ENCODE measurements at regions not wholly inside any gene's neighbourhood (a gene's known extent, or its start where the extent isn't known, plus 50 kb on each side); places are given as distances from the start of the nearest gene placed in this dataset.
A peak's percentile ranks its signal among the peaks of the same experiment; 100 is the strongest.

DNA sequence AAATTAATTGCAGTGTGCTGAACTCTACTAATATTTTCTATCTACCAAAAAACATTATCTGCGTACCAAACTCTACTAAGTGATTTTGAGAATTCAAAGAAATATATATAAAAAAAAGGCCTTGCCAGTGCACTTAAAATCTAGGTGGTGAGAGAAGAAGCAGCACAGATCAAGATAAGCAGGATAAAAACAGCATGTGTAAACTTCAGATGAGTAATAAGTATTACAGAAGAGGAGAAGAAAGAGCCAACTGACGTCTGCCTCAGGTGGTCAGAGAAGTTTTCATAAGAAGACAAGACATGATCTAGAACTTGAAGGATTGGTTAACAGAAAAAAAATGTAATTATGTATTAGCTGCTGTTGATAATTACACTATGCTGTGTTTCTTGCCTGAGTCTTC is 166.4 kb downstream of the DUSP6 start:
- DNase-seq = no peak
- Histone ChIP-seq H3K4me3 (ENCODE audit: control insufficient read depth in 1 of 7, extremely low read depth in 1 of 7, insufficient read depth in 4 of 7, low read depth in 2 of 7, low read length in 6 of 7) (no peak overlapping the region), H3K9me3 (ENCODE audit: control extremely low read depth in 1 of 5, control insufficient read depth in 4 of 5, insufficient read depth in 2 of 5, low read depth in 1 of 5, low read length in 4 of 5) (peaks cover 0 to 16% (median 2%) of the 10 kb centered on the region in 5 experiments), H3K4me1 (ENCODE audit: control extremely low read depth in 1 of 4, control insufficient read depth in 4 of 4, insufficient read depth in 4 of 4, low read length in 3 of 4) (peaks cover 0 to 16% (median 10%) of the 10 kb centered on the region in 4 experiments), H3K27ac (ENCODE audit: insufficient read depth in 1 of 2, low read depth in 1 of 2, low read length in 2 of 2, poor library complexity in 1 of 2, severe bottlenecking in 2 of 2) (no peak overlapping the region), H3K27me3 (replicated peaks in 2 of 5; ENCODE audit: control insufficient read depth in 4 of 5, insufficient read depth in 5 of 5, low read length in 4 of 5) (no peaks in the 10 kb centered on the region), H3K36me3 (ENCODE audit: control insufficient read depth in 4 of 4, insufficient read depth in 4 of 4, low read length in 3 of 4) (no peaks in the 10 kb centered on the region)
- no CpG with 5 or more reads among the region's 2 CpGs for WGBS (ENCODE audit: insufficient coverage)
- ChIA-PET POLR2A (no interaction called here), CTCF (no interaction called here)

DNA sequence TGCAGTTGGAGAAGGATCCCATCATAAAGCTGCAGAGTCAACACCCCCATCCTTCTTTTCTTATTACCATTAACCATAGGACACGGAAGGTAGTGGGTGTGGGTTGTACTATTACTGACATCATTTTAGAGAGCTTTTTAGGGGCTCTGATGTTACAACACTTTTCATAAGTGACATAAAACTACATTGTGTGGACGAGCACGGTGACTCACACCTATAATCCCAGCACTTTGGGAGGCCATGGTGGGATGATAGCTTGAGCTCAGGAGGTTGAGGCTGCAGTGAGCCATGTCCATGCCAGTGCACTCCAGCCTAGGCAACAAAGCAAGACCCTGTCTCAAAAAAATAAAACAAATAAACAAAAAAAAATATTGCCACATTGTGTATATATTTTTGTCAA is 167.1 kb downstream of the DUSP6 start:
- no peak overlapping the region for H3K27ac ChIP-seq (ENCODE audit: insufficient read depth in 1 of 2, low read depth in 1 of 2, low read length in 2 of 2, poor library complexity in 1 of 2, severe bottlenecking in 2 of 2)
- peaks cover 0 to 16% (median 2%) of the 10 kb centered on the region in 5 experiments for H3K9me3 ChIP-seq (ENCODE audit: control extremely low read depth in 1 of 5, control insufficient read depth in 4 of 5, insufficient read depth in 2 of 5, low read depth in 1 of 5, low read length in 4 of 5)
- H3K36me3 ChIP-seq (ENCODE audit: control insufficient read depth in 4 of 4, insufficient read depth in 4 of 4, low read length in 3 of 4) = no peaks in the 10 kb centered on the region
- WGBS (ENCODE audit: insufficient coverage) = 83% methylated on average over 2 of the region's 3 CpGs
- DNase-seq = no peak
- no peaks in the 10 kb centered on the region for H3K27me3 ChIP-seq (replicated peaks in 2 of 5; ENCODE audit: control insufficient read depth in 4 of 5, insufficient read depth in 5 of 5, low read length in 4 of 5)
- ChIA-PET CTCF (interaction anchor here (0.9 kb wide), 1 partner anchor 101 kb away, joined by 3 read pairs; no protein-coding TSS in a partner anchor), POLR2A (no interaction called here)
- no peak overlapping the region for H3K4me3 ChIP-seq (ENCODE audit: control insufficient read depth in 1 of 7, extremely low read depth in 1 of 7, insufficient read depth in 4 of 7, low read depth in 2 of 7, low read length in 6 of 7)
- H3K4me1 ChIP-seq (ENCODE audit: control extremely low read depth in 1 of 4, control insufficient read depth in 4 of 4, insufficient read depth in 4 of 4, low read length in 3 of 4) = peaks cover 4 to 23% (median 13%) of the 10 kb centered on the region in 4 experiments

- Histone ChIP-seq H3K4me3 (ENCODE audit: control insufficient read depth in 1 of 7, extremely low read depth in 1 of 7, insufficient read depth in 4 of 7, low read depth in 2 of 7, low read length in 6 of 7) (no peak overlapping the region), H3K27ac (ENCODE audit: insufficient read depth in 1 of 2, low read depth in 1 of 2, low read length in 2 of 2, poor library complexity in 1 of 2, severe bottlenecking in 2 of 2) (no peak overlapping the region), H3K36me3 (ENCODE audit: control insufficient read depth in 4 of 4, insufficient read depth in 4 of 4, low read length in 3 of 4) (no peaks in the 10 kb centered on the region), H3K9me3 (ENCODE audit: control extremely low read depth in 1 of 5, control insufficient read depth in 4 of 5, insufficient read depth in 2 of 5, low read depth in 1 of 5, low read length in 4 of 5) (peaks cover 0 to 8% (median 0%) of the 10 kb centered on the region in 5 experiments), H3K4me1 (ENCODE audit: control extremely low read depth in 1 of 4, control insufficient read depth in 4 of 4, insufficient read depth in 4 of 4, low read length in 3 of 4) (peaks cover 4 to 35% (median 20%) of the 10 kb centered on the region in 4 experiments), H3K27me3 (replicated peaks in 2 of 5; ENCODE audit: control insufficient read depth in 4 of 5, insufficient read depth in 5 of 5, low read length in 4 of 5) (no peaks in the 10 kb centered on the region)
- DNase-seq = no peak
- ChIA-PET POLR2A (no interaction called here), CTCF (no interaction called here)
- no CpG with 5 or more reads among the region's 2 CpGs for WGBS (ENCODE audit: insufficient coverage)
These were observed 168.3 kb downstream of the DUSP6 start for GRCh38 chr12:89183985-89184435.

- Histone ChIP-seq H3K36me3 (ENCODE audit: control insufficient read depth in 4 of 4, insufficient read depth in 4 of 4, low read length in 3 of 4) (no peaks in the 10 kb centered on the region), H3K4me1 (ENCODE audit: control extremely low read depth in 1 of 4, control insufficient read depth in 4 of 4, insufficient read depth in 4 of 4, low read length in 3 of 4) (peaks cover 4 to 46% (median 24%) of the 10 kb centered on the region in 4 experiments), H3K27me3 (replicated peaks in 2 of 5; ENCODE audit: control insufficient read depth in 4 of 5, insufficient read depth in 5 of 5, low read length in 4 of 5) (no peaks in the 10 kb centered on the region), H3K4me3 (ENCODE audit: control insufficient read depth in 1 of 7, extremely low read depth in 1 of 7, insufficient read depth in 4 of 7, low read depth in 2 of 7, low read length in 6 of 7) (no peak overlapping the region), H3K9me3 (ENCODE audit: control extremely low read depth in 1 of 5, control insufficient read depth in 4 of 5, insufficient read depth in 2 of 5, low read depth in 1 of 5, low read length in 4 of 5) (no peaks in the 10 kb centered on the region), H3K27ac (ENCODE audit: insufficient read depth in 1 of 2, low read depth in 1 of 2, low read length in 2 of 2, poor library complexity in 1 of 2, severe bottlenecking in 2 of 2) (no peak overlapping the region)
- DNase-seq = peak in 1 of 3 donors; percentile 37
- POLR2A ChIA-PET = interaction anchor here (0.6 kb wide), 1 partner anchor 166 kb away, joined by 3 read pairs; no protein-coding TSS in a partner anchor
- WGBS (ENCODE audit: insufficient coverage) = no CpG with 5 or more reads among the region's 2 CpGs
- CTCF ChIA-PET = interaction anchor here (1.3 to 1.8 kb wide), 2 partner anchors 46 to 62 kb away, joined by 3 to 4 read pairs; no protein-coding TSS in a partner anchor
These were observed 170.9 kb downstream of the DUSP6 start for GRCh38 chr12:89181271-89181920.

DNA sequence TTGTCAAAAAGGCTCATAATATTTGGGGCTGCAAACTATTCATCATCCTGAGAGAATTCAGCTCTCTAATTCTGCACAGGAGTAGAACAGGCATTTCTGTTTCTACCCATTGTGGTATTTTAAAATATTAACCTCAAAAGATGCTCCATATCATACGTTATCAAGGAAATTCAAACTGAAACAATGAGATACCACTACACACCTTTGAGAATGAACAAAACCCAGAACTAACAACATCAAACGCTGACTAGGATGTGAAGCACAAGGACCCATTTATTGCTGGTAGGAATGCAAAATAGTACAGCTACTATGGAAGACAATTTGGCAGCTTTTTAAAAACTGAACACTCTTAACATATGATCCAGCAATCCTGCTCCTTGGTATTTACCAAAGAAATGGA is 171.8 kb downstream of the DUSP6 start:
- ChIA-PET POLR2A (no interaction called here), CTCF (interaction anchor here (1.3 to 1.8 kb wide), 2 partner anchors 46 to 63 kb away, joined by 3 to 4 read pairs; no protein-coding TSS in a partner anchor)
- H3K4me1 ChIP-seq (ENCODE audit: control extremely low read depth in 1 of 4, control insufficient read depth in 4 of 4, insufficient read depth in 4 of 4, low read length in 3 of 4) = peaks cover 4 to 46% (median 24%) of the 10 kb centered on the region in 4 experiments
- no peak overlapping the region for H3K4me3 ChIP-seq (ENCODE audit: control insufficient read depth in 1 of 7, extremely low read depth in 1 of 7, insufficient read depth in 4 of 7, low read depth in 2 of 7, low read length in 6 of 7)
- H3K36me3 ChIP-seq (ENCODE audit: control insufficient read depth in 4 of 4, insufficient read depth in 4 of 4, low read length in 3 of 4) = no peaks in the 10 kb centered on the region
- no peak for DNase-seq
- no peaks in the 10 kb centered on the region for H3K27me3 ChIP-seq (replicated peaks in 2 of 5; ENCODE audit: control insufficient read depth in 4 of 5, insufficient read depth in 5 of 5, low read length in 4 of 5)
- no CpG with 5 or more reads among the region's 2 CpGs for WGBS (ENCODE audit: insufficient coverage)
- no peak overlapping the region for H3K27ac ChIP-seq (ENCODE audit: insufficient read depth in 1 of 2, low read depth in 1 of 2, low read length in 2 of 2, poor library complexity in 1 of 2, severe bottlenecking in 2 of 2)
- H3K9me3 ChIP-seq (ENCODE audit: control extremely low read depth in 1 of 5, control insufficient read depth in 4 of 5, insufficient read depth in 2 of 5, low read depth in 1 of 5, low read length in 4 of 5) = no peaks in the 10 kb centered on the region

- H3K27me3 ChIP-seq (replicated peaks in 2 of 5; ENCODE audit: control insufficient read depth in 4 of 5, insufficient read depth in 5 of 5, low read length in 4 of 5) = no peaks in the 10 kb centered on the region
- no peaks in the 10 kb centered on the region for H3K36me3 ChIP-seq (ENCODE audit: control insufficient read depth in 4 of 4, insufficient read depth in 4 of 4, low read length in 3 of 4)
- peak; percentile 78 to 85 (median 84) for DNase-seq
- H3K9me3 ChIP-seq (ENCODE audit: control extremely low read depth in 1 of 5, control insufficient read depth in 4 of 5, insufficient read depth in 2 of 5, low read depth in 1 of 5, low read length in 4 of 5) = no peaks in the 10 kb centered on the region
- 0% methylated on average over 1 of the region's 1 CpG for WGBS (ENCODE audit: insufficient coverage)
- peaks cover 4 to 46% (median 24%) of the 10 kb centered on the region in 4 experiments for H3K4me1 ChIP-seq (ENCODE audit: control extremely low read depth in 1 of 4, control insufficient read depth in 4 of 4, insufficient read depth in 4 of 4, low read length in 3 of 4)
- ChIA-PET CTCF (interaction anchor here (1.8 kb wide), 1 partner anchor 63 kb away, joined by 4 read pairs; no protein-coding TSS in a partner anchor), POLR2A (no interaction called here)
- H3K27ac ChIP-seq (ENCODE audit: insufficient read depth in 1 of 2, low read depth in 1 of 2, low read length in 2 of 2, poor library complexity in 1 of 2, severe bottlenecking in 2 of 2) = no peak overlapping the region
- peak overlapping the region in 1 of 7 experiments; percentile 31 for H3K4me3 ChIP-seq (ENCODE audit: control insufficient read depth in 1 of 7, extremely low read depth in 1 of 7, insufficient read depth in 4 of 7, low read depth in 2 of 7, low read length in 6 of 7)
These were observed 172.3 kb downstream of the DUSP6 start for GRCh38 chr12:89179983-89180382.

DNA sequence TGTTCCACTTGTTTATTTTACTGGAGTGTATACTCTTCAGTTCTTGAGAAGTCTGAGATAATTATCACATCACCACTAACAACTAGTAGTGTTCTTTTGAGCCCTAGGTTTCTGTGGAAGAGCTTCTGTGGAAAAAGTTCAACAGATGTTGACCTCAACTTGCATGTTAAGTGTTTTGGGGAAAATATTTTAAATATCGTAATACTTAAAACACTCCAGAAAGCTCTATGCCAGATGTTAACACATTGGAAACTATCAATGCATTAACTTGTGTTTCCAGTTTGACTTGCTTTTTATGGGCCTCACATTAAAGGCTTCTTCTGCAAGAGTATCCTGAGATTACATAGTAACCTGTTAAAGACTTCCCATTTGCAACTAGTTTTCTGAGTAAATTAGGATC is 173.1 kb downstream of the DUSP6 start:
- Histone ChIP-seq H3K36me3 (ENCODE audit: control insufficient read depth in 4 of 4, insufficient read depth in 4 of 4, low read length in 3 of 4) (no peaks in the 10 kb centered on the region), H3K27me3 (replicated peaks in 2 of 5; ENCODE audit: control insufficient read depth in 4 of 5, insufficient read depth in 5 of 5, low read length in 4 of 5) (no peaks in the 10 kb centered on the region), H3K27ac (ENCODE audit: insufficient read depth in 1 of 2, low read depth in 1 of 2, low read length in 2 of 2, poor library complexity in 1 of 2, severe bottlenecking in 2 of 2) (no peak overlapping the region), H3K9me3 (ENCODE audit: control extremely low read depth in 1 of 5, control insufficient read depth in 4 of 5, insufficient read depth in 2 of 5, low read depth in 1 of 5, low read length in 4 of 5) (no peaks in the 10 kb centered on the region), H3K4me3 (ENCODE audit: control insufficient read depth in 1 of 7, extremely low read depth in 1 of 7, insufficient read depth in 4 of 7, low read depth in 2 of 7, low read length in 6 of 7) (no peak overlapping the region), H3K4me1 (ENCODE audit: control extremely low read depth in 1 of 4, control insufficient read depth in 4 of 4, insufficient read depth in 4 of 4, low read length in 3 of 4) (peaks cover 4 to 46% (median 24%) of the 10 kb centered on the region in 4 experiments)
- no CpG with 5 or more reads among the region's 1 CpG for WGBS (ENCODE audit: insufficient coverage)
- no peak for DNase-seq
- ChIA-PET CTCF (no interaction called here), POLR2A (no interaction called here)
